ENCODE measurements at regions not wholly inside any gene's neighbourhood (a gene's known extent, or its start where the extent isn't known, plus 50 kb on each side); places are given as distances from the start of the nearest gene placed in this dataset.

GRCh38 chr14:86311151-86311550 is 781.2 kb downstream of the FLRT2 start:
- ATAC-seq (no peak), DNase-seq (no peak)
- Histone ChIP-seq H3K4me3 (ENCODE audit: low read length) (no peak overlapping the region), H3K36me3 (ENCODE audit: control insufficient read depth, insufficient read depth, low read length) (no peaks in the 10 kb centered on the region), H3K9me3 (ENCODE audit: control insufficient read depth, insufficient read depth, low read length) (no peaks in the 10 kb centered on the region), H3K27me3 (ENCODE audit: control insufficient read depth, insufficient read depth, low read length) (no peaks in the 10 kb centered on the region), H3K4me1 (ENCODE audit: control insufficient read depth, insufficient read depth, low read length) (no peaks in the 10 kb centered on the region), H3K27ac (ENCODE audit: low read length) (no peak overlapping the region)
- intact Hi-C loops (cut with micrococcal nuclease): no loop called here
- TF ChIP-seq CTCF (IDR thresholded peaks at IDR 0.05): no peak
- H3K27me3 Mint-ChIP-seq (ENCODE audit: low read depth in 2 of 2): no peaks in the 10 kb centered on the region
- H3K36me3 Mint-ChIP-seq: no peaks in the 10 kb centered on the region
- H3K27ac Mint-ChIP-seq: no peak overlapping the region
- peaks cover 2 to 6% of the 10 kb centered on the region in 2 donors for H3K9me3 Mint-ChIP-seq
- no peaks in the 10 kb centered on the region for H3K4me1 Mint-ChIP-seq
- no peak overlapping the region for H3K4me3 Mint-ChIP-seq
- WGBS (ENCODE audit: insufficient coverage): 94% methylated on average over 3 of the region's 3 CpGs

- Mint-ChIP-seq H3K4me3 (no peak overlapping the region), H3K27me3 (ENCODE audit: low read depth in 2 of 2) (no peaks in the 10 kb centered on the region), H3K27ac (no peak overlapping the region), H3K9me3 (peaks cover 2 to 6% of the 10 kb centered on the region in 2 donors), H3K4me1 (no peaks in the 10 kb centered on the region), H3K36me3 (no peaks in the 10 kb centered on the region)
- no peak for TF ChIP-seq CTCF (IDR thresholded peaks at IDR 0.05)
- Histone ChIP-seq H3K27me3 (ENCODE audit: control insufficient read depth, insufficient read depth, low read length) (no peaks in the 10 kb centered on the region), H3K4me3 (ENCODE audit: low read length) (no peak overlapping the region), H3K27ac (ENCODE audit: low read length) (no peak overlapping the region), H3K4me1 (ENCODE audit: control insufficient read depth, insufficient read depth, low read length) (no peaks in the 10 kb centered on the region), H3K9me3 (ENCODE audit: control insufficient read depth, insufficient read depth, low read length) (no peaks in the 10 kb centered on the region), H3K36me3 (ENCODE audit: control insufficient read depth, insufficient read depth, low read length) (no peaks in the 10 kb centered on the region)
- intact Hi-C loops (cut with micrococcal nuclease): no loop called here
- ATAC-seq (no peak), DNase-seq (no peak)
These were observed 780.7 kb downstream of the FLRT2 start for GRCh38 chr14:86310611-86311010.

GRCh38 chr14:86310148-86310547 is 780.2 kb downstream of the FLRT2 start:
- Mint-ChIP-seq H3K4me3 (no peak overlapping the region), H3K27me3 (ENCODE audit: low read depth in 2 of 2) (no peaks in the 10 kb centered on the region), H3K27ac (no peak overlapping the region), H3K36me3 (no peaks in the 10 kb centered on the region), H3K9me3 (peaks cover 2 to 6% of the 10 kb centered on the region in 2 donors), H3K4me1 (no peaks in the 10 kb centered on the region)
- DNase-seq: no peak
- WGBS (ENCODE audit: insufficient coverage): 78% methylated on average over 4 of the region's 6 CpGs
- Histone ChIP-seq H3K9me3 (ENCODE audit: control insufficient read depth, insufficient read depth, low read length) (no peaks in the 10 kb centered on the region), H3K4me3 (ENCODE audit: low read length) (no peak overlapping the region), H3K4me1 (ENCODE audit: control insufficient read depth, insufficient read depth, low read length) (no peaks in the 10 kb centered on the region), H3K27me3 (ENCODE audit: control insufficient read depth, insufficient read depth, low read length) (no peaks in the 10 kb centered on the region), H3K27ac (ENCODE audit: low read length) (no peak overlapping the region), H3K36me3 (ENCODE audit: control insufficient read depth, insufficient read depth, low read length) (no peaks in the 10 kb centered on the region)
- peak in 1 of 3 donors; percentile 21 for ATAC-seq
- intact Hi-C loops (cut with micrococcal nuclease): no loop called here
- no peak for TF ChIP-seq CTCF (IDR thresholded peaks at IDR 0.05)

GRCh38 chr14:86305058-86305457 is 775.1 kb downstream of the FLRT2 start:
- Mint-ChIP-seq H3K9me3 (peaks cover 2 to 5% of the 10 kb centered on the region in 2 donors), H3K36me3 (no peaks in the 10 kb centered on the region), H3K27me3 (ENCODE audit: low read depth in 2 of 2) (no peaks in the 10 kb centered on the region), H3K27ac (no peak overlapping the region), H3K4me3 (no peak overlapping the region), H3K4me1 (no peaks in the 10 kb centered on the region)
- H3K36me3 ChIP-seq (ENCODE audit: control insufficient read depth, insufficient read depth, low read length): no peaks in the 10 kb centered on the region
- no peak overlapping the region for H3K4me3 ChIP-seq (ENCODE audit: low read length)
- H3K27me3 ChIP-seq (ENCODE audit: control insufficient read depth, insufficient read depth, low read length): no peaks in the 10 kb centered on the region
- ATAC-seq (no peak), DNase-seq (no peak)
- no peak overlapping the region for H3K27ac ChIP-seq (ENCODE audit: low read length)
- intact Hi-C loops (cut with micrococcal nuclease): no loop called here
- WGBS (ENCODE audit: insufficient coverage): 86% methylated on average over 2 of the region's 2 CpGs
- no peak for TF ChIP-seq CTCF (IDR thresholded peaks at IDR 0.05)
- H3K4me1 ChIP-seq (ENCODE audit: control insufficient read depth, insufficient read depth, low read length): no peaks in the 10 kb centered on the region
- no peaks in the 10 kb centered on the region for H3K9me3 ChIP-seq (ENCODE audit: control insufficient read depth, insufficient read depth, low read length)
